ENCODE measurements at regions not wholly inside any gene's neighbourhood (a gene's known extent, or its start where the extent isn't known, plus 50 kb on each side); places are given as distances from the start of the nearest gene placed in this dataset.

GRCh38 chr10:123458933-123459332, 207.2 kb upstream of the GPR26 start:
- BruUV-seq (replicated peaks): no TSS peak
- CTCF ChIA-PET (ENCODE audit: low intra/inter-chr PET ratio): no interaction called here
- 0% methylated on average over 5 of the region's 5 CpGs for WGBS (ENCODE audit: insufficient coverage, low coverage, missing lambda C conversion rate)
- FAIRE-seq (no peak), ATAC-seq (no peak), DNase-seq (ENCODE audit: extremely low read depth in 1 of 4, low spot score in 3 of 4) (no peak)
- Histone ChIP-seq H3K9me1 (ENCODE audit: control insufficient read depth, insufficient read depth, low read length) (no peaks in the 10 kb centered on the region), H3K4me2 (ENCODE audit: insufficient read depth, low read length) (no peak overlapping the region), H3K9ac (ENCODE audit: insufficient read depth in 1 of 2, low read depth in 2 of 2, low read length in 2 of 2) (no peak overlapping the region), H3K27ac (ENCODE audit: extremely low read depth, low read depth, low read length) (no peak overlapping the region), H3K4me1 (replicated peaks in 1 of 2; ENCODE audit: control insufficient read depth in 2 of 2, insufficient read depth in 2 of 2, low read length in 2 of 2) (no peaks in the 10 kb centered on the region), H3K27me3 (ENCODE audit: control insufficient read depth in 2 of 2, insufficient read depth in 2 of 2, low read length in 2 of 2) (peaks cover 0 to 7% of the 10 kb centered on the region in 2 experiments; a peak in 2 of 5 replicates), H2AFZ (ENCODE audit: low read depth, low read length) (no peak overlapping the region), H3K36me3 (ENCODE audit: control insufficient read depth, insufficient read depth, low read length) (no peaks in the 10 kb centered on the region), H3K9me3 (replicated peaks; ENCODE audit: control insufficient read depth, insufficient read depth, low read depth, low read length) (no peaks in the 10 kb centered on the region), H3K4me3 (no peak overlapping the region), H4K20me1 (replicated peaks; ENCODE audit: control insufficient read depth, insufficient read depth, low read length) (no peaks in the 10 kb centered on the region), H3K79me2 (ENCODE audit: control insufficient read depth, insufficient read depth, low read length) (no peaks in the 10 kb centered on the region)
- POLR2A ChIA-PET: interaction anchor here (0.7 to 1.0 kb wide), 2 partner anchors 123 to 193 kb away, joined by 3 read pairs; no protein-coding TSS in a partner anchor
- in situ Hi-C loops (cut with MboI) (no loop called here), intact Hi-C loops (cut with micrococcal nuclease) (loop anchor here (10.0 kb wide), 1 partner anchor 56 kb away; no protein-coding TSS in a partner anchor)
- no peak for TF ChIP-seq MGA (IDR thresholded peaks at IDR 0.05)
- no peak for TF ChIP-seq CUX1 (CRISPR knock-in tag; IDR thresholded peaks at IDR 0.05)
- no peak for TF ChIP-seq ARID3A (IDR thresholded peaks at IDR 0.05; ENCODE audit: borderline replicate concordance, low read depth, low read length)
